ENCODE measurements at regions not wholly inside any gene's neighbourhood (a gene's known extent, or its start where the extent isn't known, plus 50 kb on each side); places are given as distances from the start of the nearest gene placed in this dataset.
"Not testable (repeated sequence)": the region's sequence is repeated elsewhere in the genome, so short reads cannot be mapped to it uniquely, and the experiment has no call there.

GRCh38 chr16:79984149-79984548 lies 383.6 kb upstream of the MAF start:
- ATAC-seq; intact Hi-C loops (cut with DNase I); DNase-seq: not testable (repeated sequence)

DNA sequence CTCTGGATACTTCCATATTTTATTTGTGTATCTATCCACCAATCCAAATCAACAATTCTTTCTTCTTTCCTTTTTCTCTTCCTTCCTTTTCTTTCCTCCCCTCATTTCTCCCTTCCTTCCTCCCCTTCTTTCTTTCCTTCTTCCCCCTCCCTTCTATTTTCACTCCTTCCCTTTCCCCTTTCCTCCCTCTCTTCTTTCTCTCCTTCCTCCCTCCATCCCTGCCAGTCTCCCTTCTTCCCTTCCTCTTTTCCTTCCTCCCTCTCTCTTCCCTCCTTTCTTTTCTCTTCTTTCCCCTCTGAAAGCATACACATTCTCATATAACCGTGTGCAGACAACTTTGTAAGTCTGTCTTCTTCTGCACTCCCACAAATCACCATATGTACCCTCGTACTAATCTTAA lies 382.3 kb upstream of the MAF start:
- ATAC-seq (no peak), DNase-seq (no peak)
- intact Hi-C loops (cut with DNase I), result no loop called here

- no peak for ATAC-seq
- DNase-seq, result no peak
- intact Hi-C loops (cut with DNase I), result no loop called here
Observed at GRCh38 chr16:79982361-79982760, 381.8 kb upstream of the MAF start.

GRCh38 chr16:79981814-79982213 lies 381.3 kb upstream of the MAF start:
- DNase-seq (no peak), ATAC-seq (no peak)
- intact Hi-C loops (cut with DNase I), result no loop called here

DNA sequence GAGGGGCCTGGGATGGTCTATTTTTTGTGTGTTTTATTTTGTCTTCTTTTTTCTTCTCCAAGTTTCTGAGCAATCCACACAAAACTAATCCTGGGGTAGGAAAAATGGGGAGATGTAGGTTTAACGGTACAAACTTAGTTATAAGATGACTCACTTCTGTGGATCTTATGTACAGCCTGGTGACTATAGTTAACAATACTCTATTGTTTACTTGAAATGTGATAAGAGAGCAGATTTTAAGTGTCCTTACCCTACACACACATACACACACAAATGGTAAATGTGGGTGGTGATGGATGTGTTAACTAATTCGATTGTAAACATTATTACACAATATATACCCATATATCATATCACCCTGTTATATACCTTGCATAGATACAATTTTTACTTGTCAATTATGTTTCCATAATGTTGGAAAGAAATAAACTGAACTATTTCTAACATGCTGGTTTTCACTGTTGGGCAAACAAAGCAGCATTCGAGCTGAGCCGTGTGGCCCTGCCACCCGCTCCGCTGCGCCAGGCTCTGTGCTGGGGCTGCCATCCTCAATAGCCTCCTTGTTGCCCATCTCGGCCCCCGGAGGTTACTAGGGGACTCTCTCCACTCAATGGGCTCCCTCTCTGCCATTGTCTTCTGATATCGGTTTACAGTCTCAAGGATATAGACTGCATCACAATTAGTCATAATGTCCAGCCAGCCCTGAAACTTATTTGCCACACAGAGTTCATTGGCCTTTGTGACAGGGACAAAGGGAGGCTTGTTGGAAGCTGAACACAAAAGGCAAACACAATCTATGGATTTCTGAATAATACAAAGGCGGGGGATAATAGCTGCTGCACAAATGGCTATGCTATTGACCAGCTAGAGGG lies 380.3 kb upstream of the MAF start:
- ATAC-seq (no peak), DNase-seq (no peak)
- intact Hi-C loops (cut with DNase I), result no loop called here

- DNase-seq (no peak), ATAC-seq (no peak)
- intact Hi-C loops (cut with DNase I), result no loop called here
Observed at GRCh38 chr16:79977940-79978836, 377.7 kb upstream of the MAF start.

DNA sequence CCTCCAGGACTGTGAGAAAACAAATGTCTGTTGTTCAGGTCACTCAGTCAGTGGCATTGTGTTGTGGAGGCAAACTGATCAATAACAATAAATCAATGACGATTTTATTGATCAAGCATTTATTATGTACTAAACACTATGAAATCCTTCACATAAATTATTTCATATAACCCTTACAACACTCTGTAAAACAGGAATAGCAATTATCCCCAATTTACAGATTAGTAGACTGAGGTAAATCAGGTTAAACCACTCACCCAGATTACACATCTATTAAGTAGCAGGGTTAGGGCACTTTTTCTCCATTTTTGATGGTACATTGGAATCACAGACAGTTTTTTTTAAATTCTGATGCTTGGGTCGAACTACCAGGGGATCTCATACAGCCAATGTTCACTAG lies 372.8 kb upstream of the MAF start:
- no peak for DNase-seq
- no peak for ATAC-seq
- intact Hi-C loops (cut with DNase I), result no loop called here

DNA sequence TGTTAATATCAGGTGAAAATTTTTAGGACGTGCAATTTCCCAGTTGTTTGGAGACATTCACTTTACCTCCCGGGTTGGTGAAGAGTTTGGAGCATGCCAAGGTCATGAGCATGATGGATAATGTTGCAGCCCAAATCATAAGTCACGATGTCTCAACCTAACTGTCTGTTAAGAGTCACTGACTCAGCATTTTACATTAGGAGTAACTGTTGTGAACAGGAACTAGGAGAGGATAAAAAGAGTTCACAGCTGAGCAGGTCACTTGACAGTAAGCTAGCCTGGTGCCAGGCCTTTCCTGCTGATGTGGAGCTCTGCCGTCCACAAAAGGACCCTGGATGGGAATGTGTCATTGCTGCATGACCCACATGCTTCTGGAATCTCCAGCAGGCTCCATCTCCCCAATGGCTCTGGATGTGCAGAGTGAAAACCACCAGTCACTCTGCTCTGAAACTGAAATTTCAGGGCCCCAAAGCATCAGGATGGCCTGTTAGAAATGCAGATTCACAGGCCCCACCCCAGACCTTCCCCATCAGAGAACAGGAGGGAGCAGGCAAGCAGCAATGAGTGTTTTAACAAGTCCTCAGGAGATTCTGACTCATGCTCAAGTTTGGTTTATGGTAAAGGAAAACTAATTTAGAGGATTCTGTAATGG lies 371.6 kb upstream of the MAF start:
- ATAC-seq, result peak in 1 of 2 donors; percentile 83
- no peak for DNase-seq
- intact Hi-C loops (cut with DNase I), result no loop called here

DNA sequence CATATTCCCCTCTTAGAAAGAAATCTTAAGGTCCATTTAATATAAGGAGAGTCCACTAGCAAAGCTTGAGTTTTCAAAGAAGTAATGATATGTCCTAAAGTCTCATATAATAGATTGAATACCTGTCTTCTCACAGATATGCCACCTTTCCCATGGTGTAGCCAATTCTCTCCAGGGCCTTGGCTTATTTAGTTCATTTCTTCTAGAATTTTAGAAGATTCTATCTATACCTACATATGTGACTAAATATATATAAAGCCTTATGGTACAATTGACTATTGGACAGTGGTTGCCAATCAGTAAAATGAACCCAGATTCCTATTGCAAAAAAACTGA lies 370.7 kb upstream of the MAF start:
- intact Hi-C loops (cut with DNase I), result no loop called here
- DNase-seq, result no peak
- no peak for ATAC-seq

- intact Hi-C loops (cut with DNase I), result no loop called here
Observed at GRCh38 chr16:79970551-79971236, 370.2 kb upstream of the MAF start.

GRCh38 chr16:79970087-79970486 lies 369.6 kb upstream of the MAF start:
- DNase-seq (no peak), ATAC-seq (no peak)
- intact Hi-C loops (cut with DNase I), result no loop called here

More at GRCh38 chr16:79970551-79971236, 370.2 kb upstream of the MAF start:
- peak; percentile 57 for DNase-seq
- peak; percentile 77 to 89 for ATAC-seq

DNA sequence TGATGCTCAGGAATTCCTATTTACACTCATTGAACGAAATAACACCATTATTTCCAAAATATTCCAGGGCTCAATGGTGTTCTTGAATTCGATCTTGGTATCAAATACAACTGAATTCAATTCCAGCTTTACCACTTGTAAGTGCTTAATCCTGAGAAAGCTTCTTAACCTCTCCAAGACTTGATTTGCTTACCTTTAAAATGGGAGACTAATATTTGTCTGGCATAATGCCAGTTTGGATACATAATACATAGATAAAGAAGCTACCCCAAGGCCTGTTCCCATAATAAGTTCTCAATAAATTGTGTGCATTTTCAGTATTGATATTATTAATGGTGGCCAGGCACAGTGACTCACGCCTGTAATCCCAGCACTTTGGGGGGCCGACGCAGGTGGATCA lies 368.9 kb upstream of the MAF start:
- no peak for DNase-seq
- intact Hi-C loops (cut with DNase I), result no loop called here
- no peak for ATAC-seq

DNA sequence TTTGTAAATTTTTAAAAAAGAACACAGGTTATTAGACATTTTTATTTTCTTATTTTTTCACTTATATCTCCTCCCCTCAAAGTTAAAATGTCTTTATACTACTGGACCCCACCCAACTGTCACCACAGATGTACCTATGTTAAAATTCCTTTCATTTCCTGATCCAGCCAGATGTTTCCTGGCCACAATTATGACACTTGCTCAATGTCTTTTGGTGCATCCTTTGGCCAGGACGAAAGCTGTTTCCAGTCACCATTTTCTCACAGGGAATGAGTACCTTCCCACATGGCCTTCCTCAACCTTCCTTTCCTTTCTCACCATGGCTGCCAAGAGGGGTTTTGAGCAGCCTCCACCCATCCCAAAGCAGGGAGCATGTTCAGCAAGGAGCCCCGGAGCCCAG lies 365.7 kb upstream of the MAF start:
- ATAC-seq, result no peak
- DNase-seq, result no peak
- intact Hi-C loops (cut with DNase I), result no loop called here

- ATAC-seq (no peak), DNase-seq (no peak)
- intact Hi-C loops (cut with DNase I), result no loop called here
Observed at GRCh38 chr16:79965718-79966117, 365.2 kb upstream of the MAF start.

GRCh38 chr16:79964104-79964503 lies 363.6 kb upstream of the MAF start:
- DNase-seq (no peak), ATAC-seq (no peak)
- intact Hi-C loops (cut with DNase I), result no loop called here

DNA sequence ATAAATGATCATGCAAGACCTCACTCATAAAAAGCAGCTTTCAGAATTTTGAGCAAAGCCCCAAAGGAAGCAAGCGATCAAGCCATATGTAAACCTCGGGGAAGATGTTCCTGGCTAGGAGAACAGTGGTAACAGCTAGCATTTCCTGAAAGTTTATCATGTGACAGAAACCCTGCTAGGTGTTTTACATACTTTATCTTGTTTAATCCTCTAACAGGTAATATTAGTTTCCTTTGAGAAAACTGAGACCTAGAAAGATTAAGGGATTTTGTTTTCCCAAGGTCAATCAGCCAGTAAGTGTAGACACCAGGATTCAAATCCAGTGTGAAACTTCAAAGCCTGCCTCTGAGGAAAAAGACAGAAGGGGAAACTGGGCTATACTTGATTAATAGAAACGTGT lies 362.4 kb upstream of the MAF start:
- intact Hi-C loops (cut with DNase I), result no loop called here
- no peak for ATAC-seq

GRCh38 chr16:79959226-79959625 lies 358.7 kb upstream of the MAF start:
- intact Hi-C loops (cut with DNase I), result no loop called here
- ATAC-seq, result no peak
- DNase-seq, result no peak

More for the DNA sequence above, 362.4 kb upstream of the MAF start:
- DNase-seq, result no peak

GRCh38 chr16:79954921-79955705 lies 354.6 kb upstream of the MAF start:
- intact Hi-C loops (cut with DNase I), result no loop called here
- no peak for ATAC-seq
- DNase-seq, result no peak
